LNCAP (cell line): ENCODE measurements at regions not wholly inside any gene's neighbourhood (a gene's known extent, or its start where the extent isn't known, plus 50 kb on each side); places are given as distances from the start of the nearest gene placed in this dataset.

Experiments used
- TF ChIP-seq, protein P1 (sequence below): fragments of 450-650 bp; IDR thresholded peaks from 2 replicates; pipeline ENCODE4 v1.5.1; 2017; ENCODE audit warnings: mild to moderate bottlenecking

DNA sequence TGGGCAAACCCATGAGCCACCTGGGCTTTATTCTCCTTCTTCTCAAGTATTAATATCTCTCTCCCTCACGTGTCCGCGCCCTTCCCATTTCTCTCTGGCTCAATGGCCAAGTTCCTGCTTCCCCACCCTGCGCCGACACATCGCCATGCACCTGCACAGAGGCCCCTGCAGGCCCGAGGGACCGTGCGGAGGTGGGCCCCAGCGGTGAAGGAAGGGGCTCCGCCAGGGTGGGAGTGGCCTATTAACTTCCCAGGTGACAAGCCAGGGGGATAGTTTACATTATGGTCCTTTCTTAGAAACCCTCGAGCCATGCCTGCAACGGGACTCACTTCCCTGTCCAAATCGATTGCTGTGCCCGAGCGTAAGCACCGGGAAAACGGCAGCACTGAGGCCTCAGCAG lies 110.0 kb upstream of the ADARB2 start:
- TF ChIP-seq, protein P1, sequence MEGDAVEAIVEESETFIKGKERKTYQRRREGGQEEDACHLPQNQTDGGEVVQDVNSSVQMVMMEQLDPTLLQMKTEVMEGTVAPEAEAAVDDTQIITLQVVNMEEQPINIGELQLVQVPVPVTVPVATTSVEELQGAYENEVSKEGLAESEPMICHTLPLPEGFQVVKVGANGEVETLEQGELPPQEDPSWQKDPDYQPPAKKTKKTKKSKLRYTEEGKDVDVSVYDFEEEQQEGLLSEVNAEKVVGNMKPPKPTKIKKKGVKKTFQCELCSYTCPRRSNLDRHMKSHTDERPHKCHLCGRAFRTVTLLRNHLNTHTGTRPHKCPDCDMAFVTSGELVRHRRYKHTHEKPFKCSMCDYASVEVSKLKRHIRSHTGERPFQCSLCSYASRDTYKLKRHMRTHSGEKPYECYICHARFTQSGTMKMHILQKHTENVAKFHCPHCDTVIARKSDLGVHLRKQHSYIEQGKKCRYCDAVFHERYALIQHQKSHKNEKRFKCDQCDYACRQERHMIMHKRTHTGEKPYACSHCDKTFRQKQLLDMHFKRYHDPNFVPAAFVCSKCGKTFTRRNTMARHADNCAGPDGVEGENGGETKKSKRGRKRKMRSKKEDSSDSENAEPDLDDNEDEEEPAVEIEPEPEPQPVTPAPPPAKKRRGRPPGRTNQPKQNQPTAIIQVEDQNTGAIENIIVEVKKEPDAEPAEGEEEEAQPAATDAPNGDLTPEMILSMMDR = no peak

- TF ChIP-seq, protein P1 = no peak
These were observed 108.7 kb upstream of the ADARB2 start for GRCh38 chr10:1846032-1846431.

- TF ChIP-seq, protein P1 = no peak
These were observed 104.4 kb upstream of the ADARB2 start for GRCh38 chr10:1841759-1842158.

- TF ChIP-seq, protein P1 = no peak
These were observed 92.4 kb upstream of the ADARB2 start for GRCh38 chr10:1829712-1830111.

DNA sequence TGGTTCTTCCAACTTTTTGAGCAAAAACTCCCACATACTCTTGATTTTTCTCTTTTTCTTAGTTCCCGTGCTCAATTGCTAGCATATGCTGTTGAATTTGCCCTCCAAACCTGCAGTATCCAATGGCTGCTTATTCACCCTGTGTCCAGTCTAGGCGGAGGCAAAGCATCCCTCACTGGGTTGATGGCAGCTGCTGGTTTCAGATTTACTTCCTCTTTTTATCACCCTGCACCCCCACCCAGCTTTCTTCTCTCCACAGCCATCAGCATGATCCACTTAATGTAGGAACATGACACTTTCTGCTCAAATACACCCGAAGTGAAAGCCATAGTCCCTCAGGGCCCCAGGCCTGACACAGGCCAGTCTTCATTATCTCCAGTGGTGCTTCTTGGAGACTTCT lies 87.6 kb upstream of the ADARB2 start:
- TF ChIP-seq, protein P1 = no peak

GRCh38 chr10:1814556-1814955 lies 77.2 kb upstream of the ADARB2 start:
- TF ChIP-seq, protein P1 = no peak

- TF ChIP-seq, protein P1 = no peak
These were observed 71.9 kb upstream of the ADARB2 start for GRCh38 chr10:1809139-1809741.

- TF ChIP-seq, protein P1 = no peak
These were observed 70.6 kb upstream of the ADARB2 start for GRCh38 chr10:1807924-1808323.
